GM21423 (cell line): ENCODE measurements at regions not wholly inside any gene's neighbourhood (a gene's known extent, or its start where the extent isn't known, plus 50 kb on each side); places are given as distances from the start of the nearest gene placed in this dataset.

ENCODE experiments used
- ATAC-seq: cut with Tn5 transposase; IDR thresholded peaks from one replicate; pipeline ENCODE4 v1.9.1; 2021; ENCODE audit warnings: mild to moderate bottlenecking, moderate library complexity; ENCODE audit not compliant: unreplicated experiment

- no peak for ATAC-seq
These were observed 661.7 kb upstream of the SORCS1 start for GRCh38 chr10:107826171-107826570.

- no peak for ATAC-seq
These were observed 650.5 kb upstream of the SORCS1 start for GRCh38 chr10:107814865-107815487.

- no peak for ATAC-seq
These were observed 649.1 kb upstream of the SORCS1 start for GRCh38 chr10:107813451-107814162.

DNA sequence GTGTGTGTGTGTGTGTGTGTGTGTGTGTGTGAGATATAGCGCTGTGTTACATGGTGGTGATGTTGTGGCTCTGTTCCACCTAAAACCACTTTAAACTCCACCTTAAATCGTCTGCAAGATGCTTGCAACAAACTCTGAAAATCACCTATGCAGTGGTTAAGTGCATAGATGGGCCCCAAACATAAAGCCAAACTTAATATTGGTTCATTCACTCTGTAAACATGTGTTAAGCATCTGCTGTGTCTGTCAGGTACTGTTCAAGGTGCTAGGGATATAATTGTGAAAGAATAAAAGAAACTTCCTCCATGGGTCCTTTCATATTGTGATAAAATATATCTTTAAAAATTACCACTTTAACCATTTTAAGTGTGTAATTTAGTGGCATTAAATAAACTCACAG lies 645.4 kb upstream of the SORCS1 start:
- no peak for ATAC-seq

DNA sequence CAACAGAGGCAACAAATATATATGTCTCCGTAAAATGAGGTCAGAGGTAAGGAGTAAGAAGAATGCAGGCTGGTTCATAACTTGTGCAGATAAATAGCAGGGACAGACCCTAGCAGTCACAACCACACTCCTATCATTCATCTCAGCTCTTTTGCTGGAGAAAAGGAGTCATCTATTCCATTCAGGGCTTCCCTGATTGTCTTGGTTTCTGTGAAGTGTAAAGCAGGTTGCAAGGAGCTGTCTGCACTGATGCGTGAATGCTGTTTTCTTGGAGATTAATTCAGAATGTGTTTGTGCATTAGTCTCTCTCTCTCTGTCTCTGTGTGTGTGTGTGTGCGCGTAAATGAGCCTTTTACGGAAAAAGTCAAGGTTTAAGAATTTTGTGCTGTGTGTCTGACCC lies 643.3 kb upstream of the SORCS1 start:
- no peak for ATAC-seq

DNA sequence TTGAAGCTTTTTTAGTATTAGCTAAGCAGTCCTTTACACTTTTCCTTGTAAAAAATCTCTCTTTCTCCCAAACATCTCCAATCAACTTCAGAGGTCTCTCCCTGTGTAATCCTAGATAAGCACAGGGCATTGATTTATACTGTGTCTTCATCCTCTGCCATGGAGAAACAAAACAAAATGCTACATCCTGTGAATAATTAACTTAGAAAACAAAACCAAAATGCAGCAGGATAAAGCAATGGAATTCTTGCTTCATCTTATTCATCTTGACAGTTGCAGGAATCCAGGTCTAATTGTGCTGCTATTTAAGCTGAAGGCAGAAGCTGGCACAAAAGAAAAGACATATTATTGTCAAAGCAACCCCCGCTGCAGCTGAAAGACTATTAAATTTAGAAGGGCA lies 641.5 kb upstream of the SORCS1 start:
- no peak for ATAC-seq

DNA sequence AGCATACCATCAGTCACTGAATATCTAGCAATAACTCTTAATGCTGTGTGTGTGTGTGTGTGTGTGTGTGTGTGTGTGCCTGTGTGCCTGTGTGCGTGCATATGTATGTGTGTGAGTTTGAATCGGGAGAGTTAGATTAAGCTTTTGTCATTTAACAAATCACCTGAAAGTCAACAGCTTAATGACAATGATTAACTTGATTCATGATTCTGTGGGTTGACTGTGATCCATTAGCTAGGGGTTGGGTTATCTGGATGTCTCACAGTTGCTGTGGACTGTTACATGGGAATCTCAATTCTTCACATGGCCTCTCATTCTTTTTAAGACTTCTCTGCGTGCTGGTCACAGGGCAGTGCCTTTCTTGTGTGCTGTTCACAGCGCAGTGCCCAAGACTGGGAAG lies 639.0 kb upstream of the SORCS1 start:
- no peak for ATAC-seq

DNA sequence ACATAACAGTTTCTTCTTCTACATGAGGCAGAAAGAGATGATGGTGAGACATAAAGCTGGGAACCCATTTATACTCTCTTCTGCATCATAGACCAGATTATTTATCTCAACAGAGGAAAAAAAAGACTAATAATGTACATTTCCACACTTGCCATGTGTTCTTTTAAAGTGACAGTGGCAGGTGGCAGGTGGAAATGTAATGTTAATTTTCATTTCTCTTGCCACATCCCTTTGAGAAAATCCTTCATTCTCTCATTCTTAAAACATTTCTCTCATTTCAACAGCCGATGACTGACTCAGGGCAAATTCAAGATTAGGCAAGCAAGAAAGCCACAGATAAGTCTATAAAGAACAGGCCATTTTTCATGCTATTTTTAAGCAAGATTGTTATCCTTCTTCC lies 635.6 kb upstream of the SORCS1 start:
- ATAC-seq, result no peak

- no peak for ATAC-seq
These were observed 625.8 kb upstream of the SORCS1 start for GRCh38 chr10:107790271-107790670.

- no peak for ATAC-seq
These were observed 606.6 kb upstream of the SORCS1 start for GRCh38 chr10:107771066-107771465.

- ATAC-seq, result no peak
These were observed 602.7 kb upstream of the SORCS1 start for GRCh38 chr10:107767185-107767584.

- ATAC-seq, result no peak
These were observed 590.3 kb upstream of the SORCS1 start for GRCh38 chr10:107754814-107755213.

DNA sequence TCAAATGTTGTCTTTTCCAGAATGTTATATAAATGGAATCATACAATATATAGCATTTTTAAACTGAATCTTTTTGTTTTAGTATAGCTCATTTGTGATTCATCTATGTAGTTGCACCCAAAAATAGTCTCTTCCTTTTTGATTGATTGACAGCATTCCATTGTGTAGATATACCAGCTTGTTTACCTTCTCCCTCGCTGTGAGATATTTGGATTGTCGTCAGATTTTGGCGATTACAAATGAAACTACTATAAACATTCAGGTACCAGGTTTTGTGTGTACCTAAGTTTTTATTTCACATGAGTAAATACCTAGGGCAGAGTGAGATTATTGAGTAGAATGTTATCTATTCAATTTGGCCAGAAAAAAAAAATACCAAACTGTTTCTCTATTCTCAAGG lies 584.7 kb upstream of the SORCS1 start:
- ATAC-seq, result no peak

- ATAC-seq, result no peak
These were observed 583.3 kb upstream of the SORCS1 start for GRCh38 chr10:107747851-107748250.

- ATAC-seq, result no peak
These were observed 577.5 kb upstream of the SORCS1 start for GRCh38 chr10:107741971-107742370.

DNA sequence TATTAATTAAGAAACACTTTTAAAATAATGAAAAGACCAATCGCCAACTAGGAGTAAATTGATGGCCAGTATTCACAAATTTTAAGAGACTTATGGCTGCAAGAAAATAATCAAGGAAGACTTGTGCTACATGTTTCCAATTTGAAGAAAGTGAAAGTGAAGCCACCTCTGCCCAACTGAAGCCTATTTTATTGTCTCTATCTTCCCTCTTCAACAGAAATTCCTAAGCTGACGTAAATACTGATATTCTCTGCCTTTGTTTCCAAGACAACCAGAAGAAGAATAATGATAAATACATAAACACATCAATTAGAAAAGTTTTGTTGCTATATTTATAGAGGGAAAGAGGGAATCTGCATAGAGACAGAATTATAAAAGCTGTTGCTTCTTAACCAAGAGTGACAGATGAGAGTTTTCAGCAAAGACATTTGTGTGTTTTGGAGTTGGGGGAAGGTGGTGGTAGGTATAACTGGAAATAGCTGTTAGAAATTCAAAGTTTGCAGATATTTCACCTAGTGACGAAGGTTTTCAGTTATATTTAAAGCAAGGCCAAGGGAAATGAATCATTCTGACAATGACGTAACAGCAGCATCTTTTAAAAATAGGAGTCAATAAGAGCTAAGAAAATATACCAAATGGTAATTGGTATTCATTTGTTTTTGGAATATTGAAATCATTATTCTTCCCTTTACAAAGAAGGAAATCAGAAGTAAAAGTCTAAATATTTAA lies 576.6 kb upstream of the SORCS1 start:
- ATAC-seq, result no peak

DNA sequence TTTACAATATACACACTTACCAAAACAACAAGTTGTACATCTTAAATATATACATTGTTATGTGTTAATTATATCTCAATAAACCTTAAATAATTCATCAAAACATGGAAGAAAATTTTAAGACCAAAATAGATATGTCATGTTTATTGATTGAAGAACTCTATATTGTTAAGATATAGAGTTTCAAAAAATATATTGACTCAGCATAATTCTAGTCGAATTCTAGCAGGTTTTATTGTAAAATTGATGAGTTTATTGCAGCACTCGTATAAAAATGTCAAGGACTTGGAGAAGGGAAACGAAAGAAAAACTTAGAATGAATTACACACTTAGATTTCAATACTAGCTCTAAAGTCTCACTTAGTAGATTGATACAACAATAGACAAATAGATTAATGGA lies 575.4 kb upstream of the SORCS1 start:
- no peak for ATAC-seq

- no peak for ATAC-seq
These were observed 569.0 kb upstream of the SORCS1 start for GRCh38 chr10:107733328-107734130.

- no peak for ATAC-seq
These were observed 567.5 kb upstream of the SORCS1 start for GRCh38 chr10:107732045-107732444.

DNA sequence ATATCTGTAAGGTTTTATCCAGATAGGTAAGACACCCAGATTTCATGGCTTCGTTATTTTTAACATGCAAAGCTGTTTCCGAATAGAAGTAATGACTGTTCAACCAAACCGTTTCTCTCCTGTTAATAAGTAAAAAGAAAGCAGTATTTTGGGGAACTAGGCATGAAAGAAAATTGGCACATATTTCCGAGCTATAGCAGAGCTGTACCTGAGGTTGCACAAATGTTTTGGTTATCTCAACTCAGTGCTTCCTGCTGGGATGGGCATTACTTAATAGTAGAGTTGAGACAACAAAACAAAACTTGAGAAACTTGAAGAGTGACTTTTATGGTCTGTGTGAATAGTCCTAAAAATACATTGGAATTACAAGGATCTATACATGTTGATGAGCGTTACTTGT lies 564.3 kb upstream of the SORCS1 start:
- ATAC-seq, result peak; percentile 62

GRCh38 chr10:107727767-107728317 lies 563.3 kb upstream of the SORCS1 start:
- ATAC-seq, result no peak
